Heart left ventricle (tissue), 14 donors: ENCODE measurements at regions not wholly inside any gene's neighbourhood (a gene's known extent, or its start where the extent isn't known, plus 50 kb on each side); places are given as distances from the start of the nearest gene placed in this dataset.

Experiments
- ATAC-seq, 4 donors: fragments of 200-7000 bp; cut with Tn5 transposase; one replicate each; pipeline ENCODE4 v1.9.1; 2020 to 2022; ENCODE audit warnings: moderate library complexity in 4 of 4, mild to moderate bottlenecking in 3 of 4, moderate number of reproducible peaks in 1 of 4
- DNase-seq, 5 donors: peaks; one replicate each; pipeline ENCODE4 v3.0.0-alpha.2; 2020
- H3K27ac ChIP-seq, 12 donors: fragments of 200-600 bp; sonication (generic) in 4 of 12; one replicate each; pipeline versions ENCODE4 v1.5.0 to v1.8.0; 2016 to 2022; ENCODE audit warnings: mild to moderate bottlenecking in 2 of 12
- H3K27me3 ChIP-seq, 9 donors: fragments of 200-600 bp; sonication (generic) in 2 of 9; one replicate each; pipeline versions ENCODE4 v1.5.1 to v1.8.0; 2016 to 2022; ENCODE audit warnings: mild to moderate bottlenecking in 3 of 9
- H3K36me3 ChIP-seq, 9 donors: fragments of 200-600 bp; sonication (generic) in 2 of 9; one replicate each; pipeline versions ENCODE4 v1.5.0 to v1.8.0; 2018 to 2022; ENCODE audit warnings: mild to moderate bottlenecking in 2 of 9
- H3K4me1 ChIP-seq, 12 donors: fragments of 200-600 bp; sonication (generic) in 4 of 12; one replicate each; pipeline versions ENCODE4 v1.5.0 to v1.8.0; 2016 to 2022; ENCODE audit warnings: mild to moderate bottlenecking in 3 of 12
- H3K4me3 ChIP-seq, 12 donors: fragments of 200-600 bp; sonication (generic) in 4 of 12; one replicate each; pipeline versions ENCODE4 v1.5.0 to v1.8.0; 2017 to 2022; ENCODE audit warnings: mild to moderate bottlenecking in 9 of 12, moderate library complexity in 4 of 12
- H3K9me3 ChIP-seq, 12 donors: fragments of 200-600 bp; sonication (generic) in 4 of 12; one replicate each; pipeline versions ENCODE4 v1.5.0 to v1.8.0; 2016 to 2022; ENCODE audit warnings: mild to moderate bottlenecking in 1 of 12
- POLR2A ChIP-seq, 2 donors: fragments of 450-650 bp; IDR thresholded peaks; one replicate each; pipeline ENCODE4 v1.6.1; 2017; ENCODE audit warnings: antibody characterized with exemption in 2 of 2, mild to moderate bottlenecking in 2 of 2, moderate library complexity in 2 of 2
- intact Hi-C, 10 donors: fragments of 100-400 bp; cut with DNase I; formaldehyde crosslinking; loops; one replicate each; pipeline versions ENCODE4 v1.11.1 to v1.14.2; 2022
- TF ChIP-seq, protein P1 (sequence below), 12 donors: fragments of 200-600 bp; sonication (generic) in 4 of 12; IDR thresholded peaks; one replicate each; pipeline versions ENCODE4 v1.5.0 to v1.8.0; 2018 to 2022; ENCODE audit warnings: antibody characterized with exemption in 12 of 12, mild to moderate bottlenecking in 5 of 12
- donor health status: ischemic (EF 13 %, LVEDD 7.1; RV severe dilation, severe dysfunction).
- donor health status: DM: no; HTN: yes; CAD: no.
- donor health status: DM: no; HTN: no; CAD: no.
- donor health status: ischemic (EF 25% LVEDD 6.9; RV normal size, moderate dysfunction).
- donor health status: ischemic (EF 25% LVEDD 5.7; RV mildly dilated, moderate dysfunction).
- donor health status: DM: yes; HTN: yes; CAD: no.
- donor health status: ischemic (EF 35%, LVEDD 5.7; RV mildly dilated, moderate dysfunction).
- donor health status: nonischemic (EF 11% LVEDD 7.7; RV severe dilation, severe dysfunction).
- donor health status: DM: yes; HTN: yes; CAD: no.
- donor health status: PGD.
- donor health status: ischemic (EF 29% LVEDD 5.4; RV normal size, mild dysfunction).
- donor health status: nonischemic (EF 23%, LVEDD 6.1; RV moderate dilation, normal function).

GRCh38 chrY:21315366-21315765 is 195.8 kb upstream of the RBMY1B start:
- Histone ChIP-seq H3K27ac (no peak overlapping the region), H3K36me3 (no peaks in the 10 kb centered on the region), H3K9me3 (no peaks in the 10 kb centered on the region), H3K4me3 (no peak overlapping the region), H3K27me3 (no peaks in the 10 kb centered on the region), H3K4me1 (no peaks in the 10 kb centered on the region)
- intact Hi-C loops, result no loop called here
- ATAC-seq, result no peak
- TF ChIP-seq, protein P1, sequence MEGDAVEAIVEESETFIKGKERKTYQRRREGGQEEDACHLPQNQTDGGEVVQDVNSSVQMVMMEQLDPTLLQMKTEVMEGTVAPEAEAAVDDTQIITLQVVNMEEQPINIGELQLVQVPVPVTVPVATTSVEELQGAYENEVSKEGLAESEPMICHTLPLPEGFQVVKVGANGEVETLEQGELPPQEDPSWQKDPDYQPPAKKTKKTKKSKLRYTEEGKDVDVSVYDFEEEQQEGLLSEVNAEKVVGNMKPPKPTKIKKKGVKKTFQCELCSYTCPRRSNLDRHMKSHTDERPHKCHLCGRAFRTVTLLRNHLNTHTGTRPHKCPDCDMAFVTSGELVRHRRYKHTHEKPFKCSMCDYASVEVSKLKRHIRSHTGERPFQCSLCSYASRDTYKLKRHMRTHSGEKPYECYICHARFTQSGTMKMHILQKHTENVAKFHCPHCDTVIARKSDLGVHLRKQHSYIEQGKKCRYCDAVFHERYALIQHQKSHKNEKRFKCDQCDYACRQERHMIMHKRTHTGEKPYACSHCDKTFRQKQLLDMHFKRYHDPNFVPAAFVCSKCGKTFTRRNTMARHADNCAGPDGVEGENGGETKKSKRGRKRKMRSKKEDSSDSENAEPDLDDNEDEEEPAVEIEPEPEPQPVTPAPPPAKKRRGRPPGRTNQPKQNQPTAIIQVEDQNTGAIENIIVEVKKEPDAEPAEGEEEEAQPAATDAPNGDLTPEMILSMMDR (IDR thresholded peaks at IDR 0.05), result no peak
- TF ChIP-seq POLR2A (IDR thresholded peaks at IDR 0.05), result no peak
- DNase-seq, result no peak
